ENCODE measurements at regions not wholly inside any gene's neighbourhood (a gene's known extent, or its start where the extent isn't known, plus 50 kb on each side); places are given as distances from the start of the nearest gene placed in this dataset.

DNA sequence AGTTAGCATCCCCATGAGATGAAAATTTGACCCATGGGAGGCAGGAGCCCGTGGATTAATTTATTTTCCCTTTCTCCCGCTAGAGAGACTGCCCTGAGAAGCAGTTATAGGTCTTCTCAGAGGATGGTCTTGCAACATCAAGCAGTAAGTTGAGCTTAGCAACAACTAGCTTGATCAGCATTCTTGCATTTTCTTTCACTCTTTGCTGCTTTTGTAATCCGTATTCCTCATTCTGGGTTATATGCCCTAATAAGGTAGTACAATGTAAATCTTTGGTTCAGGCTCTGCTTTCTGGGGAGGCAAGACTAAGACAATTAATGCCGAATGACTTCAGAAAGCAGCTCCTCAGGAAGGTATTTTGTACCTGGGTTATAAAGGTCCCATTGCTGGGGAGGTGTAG lies 146.8 kb downstream of the FZD1 start:
- Histone ChIP-seq H3K4me3 (no peak overlapping the region), H3K27ac (no peak overlapping the region), H3K9me3 (no peaks in the 10 kb centered on the region), H3K27me3 (no peaks in the 10 kb centered on the region), H3K4me1 (no peaks in the 10 kb centered on the region), H3K36me3 (no peaks in the 10 kb centered on the region)
- in situ Hi-C loops (cut with MboI; ENCODE audit: low sequenced_read_pairs in 4 of 4) (no loop called here), intact Hi-C loops (cut with DNase I; ENCODE audit: low total_unique reads) (no loop called here)
- ATAC-seq (no peak), DNase-seq (no peak)
- TF ChIP-seq CTCF (IDR thresholded peaks at IDR 0.05 in 4 of 5, conservative IDR thresholded peaks at IDR 0.05 in 1 of 5) (no peak), POLR2A (IDR thresholded peaks at IDR 0.05) (no peak)

DNA sequence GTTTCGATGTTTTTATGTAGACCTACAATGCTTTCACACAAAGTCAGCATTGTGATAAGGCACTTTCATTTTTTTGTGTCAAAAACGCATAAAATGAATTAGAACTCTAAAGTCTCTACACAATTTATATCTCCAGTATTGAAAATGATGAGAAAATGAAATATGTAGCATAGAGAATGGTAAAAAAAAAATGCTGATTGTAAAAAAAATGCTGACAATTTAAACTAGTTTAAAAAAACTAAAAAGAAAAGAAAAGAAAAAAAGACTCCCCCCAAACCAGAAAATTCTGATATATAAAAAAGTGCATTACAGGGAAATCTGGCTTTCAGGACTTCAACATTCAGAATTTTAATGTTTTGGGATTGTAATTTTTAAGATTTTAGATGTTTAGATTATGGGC lies 148.1 kb downstream of the FZD1 start:
- Histone ChIP-seq H3K4me3 (no peak overlapping the region), H3K27ac (no peak overlapping the region), H3K27me3 (no peaks in the 10 kb centered on the region), H3K9me3 (no peaks in the 10 kb centered on the region), H3K4me1 (no peaks in the 10 kb centered on the region), H3K36me3 (no peaks in the 10 kb centered on the region)
- TF ChIP-seq POLR2A (IDR thresholded peaks at IDR 0.05): no peak
- TF ChIP-seq CTCF (IDR thresholded peaks at IDR 0.05 in 4 of 5, conservative IDR thresholded peaks at IDR 0.05 in 1 of 5): no peak
- in situ Hi-C loops (cut with MboI; ENCODE audit: low sequenced_read_pairs in 4 of 4) (no loop called here), intact Hi-C loops (cut with DNase I; ENCODE audit: low total_unique reads) (no loop called here)
- no peak for DNase-seq
- ATAC-seq: no peak

- intact Hi-C loops (cut with DNase I; ENCODE audit: low total_unique reads): no loop called here
- no peak for DNase-seq
Measured at GRCh38 chr7:91414734-91415133, 150.5 kb downstream of the FZD1 start.

DNA sequence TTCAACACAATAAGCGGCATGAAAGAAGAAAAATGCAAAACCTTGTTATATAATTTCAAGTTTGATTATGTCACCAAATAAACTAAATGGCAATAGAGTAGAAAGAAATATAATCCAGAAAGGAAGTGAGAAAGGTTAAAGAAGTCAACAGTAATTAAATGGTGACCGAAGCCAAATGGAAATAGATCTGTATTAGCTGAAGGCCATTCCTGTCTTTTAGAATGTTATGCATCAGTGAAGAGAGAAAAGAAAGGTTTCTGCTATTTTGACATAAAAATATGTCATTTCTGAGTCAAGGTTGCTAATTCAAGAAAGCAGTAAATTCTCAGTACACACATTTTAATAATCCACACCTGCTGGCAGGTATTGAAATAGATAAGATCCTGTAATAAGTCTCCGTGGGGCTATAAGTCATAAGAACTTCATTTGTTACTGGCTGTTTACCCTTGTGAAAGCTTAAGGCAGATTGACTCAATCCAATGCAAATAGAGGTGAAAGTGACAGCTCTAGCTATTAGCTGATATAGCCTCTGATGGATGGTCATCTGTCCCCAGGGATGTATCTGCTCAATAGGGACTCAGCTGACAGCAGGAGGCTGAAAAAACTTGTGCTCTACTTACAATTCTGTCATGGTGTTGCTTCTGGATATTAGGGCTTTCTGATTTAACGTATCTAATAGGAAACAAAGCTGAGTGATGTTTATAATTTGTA lies 152.1 kb downstream of the FZD1 start:
- Histone ChIP-seq H3K4me3 (no peak overlapping the region), H3K4me1 (no peaks in the 10 kb centered on the region), H3K27me3 (no peaks in the 10 kb centered on the region), H3K27ac (no peak overlapping the region), H3K36me3 (no peaks in the 10 kb centered on the region), H3K9me3 (no peaks in the 10 kb centered on the region)
- intact Hi-C loops (cut with DNase I; ENCODE audit: low total_unique reads) (no loop called here), in situ Hi-C loops (cut with MboI; ENCODE audit: low sequenced_read_pairs in 4 of 4) (no loop called here)
- DNase-seq (no peak), ATAC-seq (no peak)
- TF ChIP-seq CTCF (IDR thresholded peaks at IDR 0.05 in 4 of 5, conservative IDR thresholded peaks at IDR 0.05 in 1 of 5) (no peak), POLR2A (IDR thresholded peaks at IDR 0.05) (no peak)

More at GRCh38 chr7:91414734-91415133, 150.5 kb downstream of the FZD1 start:
- Histone ChIP-seq H3K9me3 (no peaks in the 10 kb centered on the region), H3K27me3 (no peaks in the 10 kb centered on the region), H3K4me1 (no peaks in the 10 kb centered on the region), H3K27ac (no peak overlapping the region), H3K4me3 (no peak overlapping the region), H3K36me3 (no peaks in the 10 kb centered on the region)
- no peak for ATAC-seq
- no peak for TF ChIP-seq POLR2A (IDR thresholded peaks at IDR 0.05)
- TF ChIP-seq CTCF (IDR thresholded peaks at IDR 0.05 in 4 of 5, conservative IDR thresholded peaks at IDR 0.05 in 1 of 5): no peak
- in situ Hi-C loops (cut with MboI; ENCODE audit: low sequenced_read_pairs in 4 of 4): no loop called here

GRCh38 chr7:91420606-91421005 lies 156.4 kb downstream of the FZD1 start:
- no peak for ATAC-seq
- H3K27ac ChIP-seq: no peak overlapping the region
- no peak overlapping the region for H3K4me3 ChIP-seq
- no peaks in the 10 kb centered on the region for H3K36me3 ChIP-seq
- TF ChIP-seq CTCF (IDR thresholded peaks at IDR 0.05 in 4 of 5, conservative IDR thresholded peaks at IDR 0.05 in 1 of 5) (no peak), POLR2A (IDR thresholded peaks at IDR 0.05) (no peak)
- no peaks in the 10 kb centered on the region for H3K27me3 ChIP-seq
- no peak for DNase-seq
- H3K4me1 ChIP-seq: peaks cover 0 to 6% of the 10 kb centered on the region in 2 donors
- no peaks in the 10 kb centered on the region for H3K9me3 ChIP-seq
- intact Hi-C loops (cut with DNase I; ENCODE audit: low total_unique reads) (no loop called here), in situ Hi-C loops (cut with MboI; ENCODE audit: low sequenced_read_pairs in 4 of 4) (no loop called here)
